ENCODE measurements at regions not wholly inside any gene's neighbourhood (a gene's known extent, or its start where the extent isn't known, plus 50 kb on each side); places are given as distances from the start of the nearest gene placed in this dataset.

DNA sequence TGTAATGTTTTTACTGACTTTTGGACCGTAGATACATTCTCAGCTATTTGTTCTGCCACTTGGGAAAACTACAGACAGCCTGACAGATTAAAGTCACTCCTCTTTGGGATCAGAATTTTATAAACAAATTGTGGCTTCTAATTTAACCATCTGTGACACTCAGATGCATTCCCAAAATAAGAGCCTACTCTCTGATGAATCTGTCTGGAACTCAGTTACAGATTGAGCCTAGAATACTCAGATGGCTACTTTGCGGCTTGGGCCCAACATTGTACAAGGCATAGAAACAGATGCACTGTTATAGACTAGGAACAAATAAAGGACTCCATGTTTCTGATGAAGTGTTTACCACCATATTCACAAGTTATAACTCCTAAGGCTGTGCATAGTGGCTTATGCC is 291.0 kb upstream of the SLITRK6 start:
- 3% methylated on average over 2 of the region's 2 CpGs for WGBS (ENCODE audit: low lambda C conversion rate)
- TF ChIP-seq WIZ (CRISPR knock-in tag; IDR thresholded peaks at IDR 0.05) (no peak), SMAD9 (CRISPR knock-in tag; IDR thresholded peaks at IDR 0.05) (no peak), MTA1 (CRISPR knock-in tag; IDR thresholded peaks at IDR 0.05; ENCODE audit: borderline replicate concordance) (no peak), SAP130 (CRISPR knock-in tag; IDR thresholded peaks at IDR 0.05; ENCODE audit: low read depth) (no peak), FOXK1 (CRISPR knock-in tag; IDR thresholded peaks at IDR 0.05; ENCODE audit: borderline replicate concordance, low read depth) (no peak), SIX4 (CRISPR knock-in tag; IDR thresholded peaks at IDR 0.05) (no peak), MEF2D (CRISPR knock-in tag; IDR thresholded peaks at IDR 0.05) (no peak), ZNF670 (CRISPR knock-in tag; IDR thresholded peaks at IDR 0.05; ENCODE audit: borderline replicate concordance) (no peak), ZNF235 (CRISPR knock-in tag; IDR thresholded peaks at IDR 0.05; ENCODE audit: borderline replicate concordance) (no peak), MIER2 (CRISPR knock-in tag; IDR thresholded peaks at IDR 0.05) (no peak), RFXANK (CRISPR knock-in tag; IDR thresholded peaks at IDR 0.05) (no peak), NFE2 (CRISPR knock-in tag; IDR thresholded peaks at IDR 0.05) (no peak)
- TF ChIP-seq, protein P1, sequence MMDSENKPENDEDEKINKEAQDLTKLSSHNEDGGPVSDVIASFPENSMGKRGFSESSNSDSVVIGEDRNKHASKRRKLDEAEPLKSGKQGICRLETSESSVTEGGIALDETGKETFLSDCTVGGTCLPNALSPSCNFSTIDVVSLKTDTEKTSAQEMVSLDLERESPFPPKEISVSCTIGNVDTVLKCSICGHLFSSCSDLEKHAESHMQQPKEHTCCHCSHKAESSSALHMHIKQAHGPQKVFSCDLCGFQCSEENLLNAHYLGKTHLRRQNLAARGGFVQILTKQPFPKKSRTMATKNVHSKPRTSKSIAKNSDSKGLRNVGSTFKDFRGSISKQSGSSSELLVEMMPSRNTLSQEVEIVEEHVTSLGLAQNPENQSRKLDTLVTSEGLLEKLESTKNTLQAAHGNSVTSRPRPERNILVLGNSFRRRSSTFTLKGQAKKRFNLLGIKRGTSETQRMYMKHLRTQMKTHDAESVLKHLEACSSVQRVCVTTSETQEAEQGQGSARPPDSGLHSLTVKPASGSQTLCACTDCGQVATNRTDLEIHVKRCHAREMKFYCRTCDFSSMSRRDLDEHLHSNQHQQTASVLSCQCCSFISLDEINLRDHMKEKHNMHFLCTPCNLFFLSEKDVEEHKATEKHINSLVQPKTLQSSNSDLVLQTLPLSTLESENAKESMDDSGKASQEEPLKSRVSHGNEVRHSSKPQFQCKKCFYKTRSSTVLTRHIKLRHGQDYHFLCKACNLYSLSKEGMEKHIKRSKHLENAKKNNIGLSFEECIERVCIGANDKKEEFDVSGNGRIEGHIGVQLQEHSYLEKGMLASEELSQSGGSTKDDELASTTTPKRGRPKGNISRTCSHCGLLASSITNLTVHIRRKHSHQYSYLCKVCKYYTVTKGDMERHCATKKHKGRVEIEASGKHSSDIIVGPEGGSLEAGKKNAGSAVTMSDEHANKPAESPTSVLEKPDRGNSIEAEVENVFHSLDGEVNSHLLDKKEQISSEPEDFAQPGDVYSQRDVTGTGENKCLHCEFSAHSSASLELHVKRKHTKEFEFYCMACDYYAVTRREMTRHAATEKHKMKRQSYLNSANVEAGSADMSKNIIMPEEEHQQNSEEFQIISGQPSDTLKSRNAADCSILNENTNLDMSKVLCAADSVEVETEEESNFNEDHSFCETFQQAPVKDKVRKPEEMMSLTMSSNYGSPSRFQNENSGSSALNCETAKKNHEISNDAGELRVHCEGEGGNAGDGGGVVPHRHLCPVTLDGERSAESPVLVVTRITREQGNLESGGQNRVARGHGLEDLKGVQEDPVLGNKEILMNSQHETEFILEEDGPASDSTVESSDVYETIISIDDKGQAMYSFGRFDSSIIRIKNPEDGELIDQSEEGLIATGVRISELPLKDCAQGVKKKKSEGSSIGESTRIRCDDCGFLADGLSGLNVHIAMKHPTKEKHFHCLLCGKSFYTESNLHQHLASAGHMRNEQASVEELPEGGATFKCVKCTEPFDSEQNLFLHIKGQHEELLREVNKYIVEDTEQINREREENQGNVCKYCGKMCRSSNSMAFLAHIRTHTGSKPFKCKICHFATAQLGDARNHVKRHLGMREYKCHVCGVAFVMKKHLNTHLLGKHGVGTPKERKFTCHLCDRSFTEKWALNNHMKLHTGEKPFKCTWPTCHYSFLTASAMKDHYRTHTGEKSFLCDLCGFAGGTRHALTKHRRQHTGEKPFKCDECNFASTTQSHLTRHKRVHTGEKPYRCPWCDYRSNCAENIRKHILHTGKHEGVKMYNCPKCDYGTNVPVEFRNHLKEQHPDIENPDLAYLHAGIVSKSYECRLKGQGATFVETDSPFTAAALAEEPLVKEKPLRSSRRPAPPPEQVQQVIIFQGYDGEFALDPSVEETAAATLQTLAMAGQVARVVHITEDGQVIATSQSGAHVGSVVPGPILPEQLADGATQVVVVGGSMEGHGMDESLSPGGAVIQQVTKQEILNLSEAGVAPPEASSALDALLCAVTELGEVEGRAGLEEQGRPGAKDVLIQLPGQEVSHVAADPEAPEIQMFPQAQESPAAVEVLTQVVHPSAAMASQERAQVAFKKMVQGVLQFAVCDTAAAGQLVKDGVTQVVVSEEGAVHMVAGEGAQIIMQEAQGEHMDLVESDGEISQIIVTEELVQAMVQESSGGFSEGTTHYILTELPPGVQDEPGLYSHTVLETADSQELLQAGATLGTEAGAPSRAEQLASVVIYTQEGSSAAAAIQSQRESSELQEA (CRISPR knock-in tag; IDR thresholded peaks at IDR 0.05; ENCODE audit: not compliant biosample characterization), result no peak
- TF ChIP-seq, protein P2, sequence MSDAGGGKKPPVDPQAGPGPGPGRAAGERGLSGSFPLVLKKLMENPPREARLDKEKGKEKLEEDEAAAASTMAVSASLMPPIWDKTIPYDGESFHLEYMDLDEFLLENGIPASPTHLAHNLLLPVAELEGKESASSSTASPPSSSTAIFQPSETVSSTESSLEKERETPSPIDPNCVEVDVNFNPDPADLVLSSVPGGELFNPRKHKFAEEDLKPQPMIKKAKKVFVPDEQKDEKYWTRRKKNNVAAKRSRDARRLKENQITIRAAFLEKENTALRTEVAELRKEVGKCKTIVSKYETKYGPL (CRISPR knock-in tag; IDR thresholded peaks at IDR 0.05), result no peak
- TF ChIP-seq, protein P3, sequence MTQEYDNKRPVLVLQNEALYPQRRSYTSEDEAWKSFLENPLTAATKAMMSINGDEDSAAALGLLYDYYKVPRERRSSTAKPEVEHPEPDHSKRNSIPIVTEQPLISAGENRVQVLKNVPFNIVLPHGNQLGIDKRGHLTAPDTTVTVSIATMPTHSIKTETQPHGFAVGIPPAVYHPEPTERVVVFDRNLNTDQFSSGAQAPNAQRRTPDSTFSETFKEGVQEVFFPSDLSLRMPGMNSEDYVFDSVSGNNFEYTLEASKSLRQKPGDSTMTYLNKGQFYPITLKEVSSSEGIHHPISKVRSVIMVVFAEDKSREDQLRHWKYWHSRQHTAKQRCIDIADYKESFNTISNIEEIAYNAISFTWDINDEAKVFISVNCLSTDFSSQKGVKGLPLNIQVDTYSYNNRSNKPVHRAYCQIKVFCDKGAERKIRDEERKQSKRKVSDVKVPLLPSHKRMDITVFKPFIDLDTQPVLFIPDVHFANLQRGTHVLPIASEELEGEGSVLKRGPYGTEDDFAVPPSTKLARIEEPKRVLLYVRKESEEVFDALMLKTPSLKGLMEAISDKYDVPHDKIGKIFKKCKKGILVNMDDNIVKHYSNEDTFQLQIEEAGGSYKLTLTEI (CRISPR knock-in tag; conservative IDR thresholded peaks at IDR 0.05), result no peak

More for the DNA sequence above, 291.0 kb upstream of the SLITRK6 start:
- Histone ChIP-seq H2AFZ (ENCODE audit: low read length) (no peak overlapping the region), H3K27me3 (ENCODE audit: control insufficient read depth in 1 of 2, insufficient read depth in 2 of 2, low read length in 2 of 2) (no peaks in the 10 kb centered on the region), H3K79me2 (ENCODE audit: insufficient read depth, low read length) (no peaks in the 10 kb centered on the region), H3K9me3 (ENCODE audit: low read length) (no peaks in the 10 kb centered on the region), H3K4me1 (ENCODE audit: insufficient read depth, low read length) (no peaks in the 10 kb centered on the region), H3K4me3 (replicated peaks in 1 of 3; ENCODE audit: insufficient read depth in 1 of 3, low read depth in 2 of 3, low read length in 3 of 3) (no peak overlapping the region), H3K36me3 (replicated peaks in 1 of 2; ENCODE audit: control insufficient read depth in 1 of 2, insufficient read depth in 2 of 2, low read length in 2 of 2) (no peaks in the 10 kb centered on the region), H4K20me1 (ENCODE audit: insufficient read depth, low read length) (no peaks in the 10 kb centered on the region), H3K9ac (ENCODE audit: insufficient read depth, low read depth, low read length) (no peak overlapping the region), H3K4me2 (ENCODE audit: low read depth, low read length) (no peak overlapping the region), H3K27ac (ENCODE audit: extremely low read length, insufficient read depth, low read length) (no peak overlapping the region)
- ATAC-seq, result no peak
- ChIA-PET CTCF (ENCODE audit: low intra/inter-chr PET ratio, low total read pairs) (no interaction called here), POLR2A (no interaction called here)
- no peak for DNase-seq (ENCODE audit: low spot score)
- BruUV-seq (replicated peaks), result no TSS peak
- in situ Hi-C loops (cut with HindIII; ENCODE audit: extremely low pct_ligation_motif_present, low pct_unique_long_range_greater_than_20kb), result no loop called here
- FAIRE-seq, result no peak
- intact Hi-C loops (cut with micrococcal nuclease; ENCODE audit: unreplicated experiment), result no loop called here

Data from HepG2 (cell line).